ENCODE measurements at regions not wholly inside any gene's neighbourhood (a gene's known extent, or its start where the extent isn't known, plus 50 kb on each side); places are given as distances from the start of the nearest gene placed in this dataset.

DNA sequence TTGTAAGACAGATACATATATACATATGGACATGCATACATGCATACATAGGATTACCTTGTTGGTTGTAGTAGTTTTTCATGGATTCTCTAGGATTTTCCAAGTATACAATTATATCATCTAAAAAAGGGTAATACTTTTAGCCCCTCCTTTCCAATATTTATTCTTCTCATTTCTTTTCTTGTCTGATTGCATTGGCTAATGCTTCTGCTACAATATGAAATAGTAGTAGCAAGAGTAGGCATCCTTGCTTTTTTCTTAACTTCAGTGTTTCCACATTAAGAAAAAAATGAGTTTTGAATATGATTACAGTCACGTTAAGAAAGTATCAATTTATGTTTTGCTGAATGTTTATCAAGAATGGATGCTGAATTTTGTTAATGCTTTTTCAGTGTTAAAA lies 58.0 kb downstream of the RBFOX3 start:
- Histone ChIP-seq H3K9me3 (ENCODE audit: control insufficient read depth, low read depth, low read length) (peaks cover 3% of the 10 kb centered on the region), H3K9ac (ENCODE audit: control insufficient read depth, extremely low read depth, insufficient read depth, low read length) (no peak overlapping the region), H2AFZ (ENCODE audit: control insufficient read depth, low read length) (no peak overlapping the region), H3K4me2 (ENCODE audit: control insufficient read depth, extremely low read depth, insufficient read depth, low read depth, low read length) (no peak overlapping the region), H3K27ac (ENCODE audit: control insufficient read depth, insufficient read depth, low read length) (no peak overlapping the region), H3K9me1 (ENCODE audit: control insufficient read depth, extremely low read depth, insufficient read depth, low read length) (no peaks in the 10 kb centered on the region), H3K4me3 (ENCODE audit: control insufficient read depth in 2 of 3, extremely low read depth in 1 of 3, insufficient read depth in 2 of 3, low read depth in 1 of 3, low read length in 3 of 3) (no peak overlapping the region), H3K79me2 (ENCODE audit: control insufficient read depth, insufficient read depth, low read length) (no peaks in the 10 kb centered on the region), H3K27me3 (ENCODE audit: control insufficient read depth, extremely low read depth, insufficient read depth, low read length) (no peaks in the 10 kb centered on the region), H3K4me1 (ENCODE audit: control insufficient read depth, extremely low read depth, insufficient read depth, low read length) (no peaks in the 10 kb centered on the region), H3K36me3 (ENCODE audit: control insufficient read depth in 2 of 2, extremely low read depth in 1 of 2, insufficient read depth in 2 of 2, low read length in 2 of 2) (no peaks in the 10 kb centered on the region), H4K20me1 (ENCODE audit: control insufficient read depth, extremely low read depth, insufficient read depth, low read length) (no peaks in the 10 kb centered on the region)
- dilution Hi-C loops (cut with MboI; ENCODE audit: extremely low pct_ligation_motif_present, low sequenced_read_pairs), result no loop called here
- TF ChIP-seq, protein P1, sequence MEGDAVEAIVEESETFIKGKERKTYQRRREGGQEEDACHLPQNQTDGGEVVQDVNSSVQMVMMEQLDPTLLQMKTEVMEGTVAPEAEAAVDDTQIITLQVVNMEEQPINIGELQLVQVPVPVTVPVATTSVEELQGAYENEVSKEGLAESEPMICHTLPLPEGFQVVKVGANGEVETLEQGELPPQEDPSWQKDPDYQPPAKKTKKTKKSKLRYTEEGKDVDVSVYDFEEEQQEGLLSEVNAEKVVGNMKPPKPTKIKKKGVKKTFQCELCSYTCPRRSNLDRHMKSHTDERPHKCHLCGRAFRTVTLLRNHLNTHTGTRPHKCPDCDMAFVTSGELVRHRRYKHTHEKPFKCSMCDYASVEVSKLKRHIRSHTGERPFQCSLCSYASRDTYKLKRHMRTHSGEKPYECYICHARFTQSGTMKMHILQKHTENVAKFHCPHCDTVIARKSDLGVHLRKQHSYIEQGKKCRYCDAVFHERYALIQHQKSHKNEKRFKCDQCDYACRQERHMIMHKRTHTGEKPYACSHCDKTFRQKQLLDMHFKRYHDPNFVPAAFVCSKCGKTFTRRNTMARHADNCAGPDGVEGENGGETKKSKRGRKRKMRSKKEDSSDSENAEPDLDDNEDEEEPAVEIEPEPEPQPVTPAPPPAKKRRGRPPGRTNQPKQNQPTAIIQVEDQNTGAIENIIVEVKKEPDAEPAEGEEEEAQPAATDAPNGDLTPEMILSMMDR (optimal IDR thresholded peaks at IDR 0.05 in 1 of 3, IDR thresholded peaks at IDR 0.05 in 1 of 3, conservative IDR thresholded peaks at IDR 0.05 in 1 of 3; ENCODE audit: extremely low read depth in 1 of 3, insufficient read depth in 2 of 3, low read length in 3 of 3), result no peak
- no peak for TF ChIP-seq EZH2 (IDR thresholded peaks at IDR 0.05; ENCODE audit: low read length)
- FAIRE-seq (no peak), DNase-seq (ENCODE audit: low read depth, low spot score) (no peak)

GRCh38 chr17:79552405-79552804 lies 58.4 kb downstream of the RBFOX3 start:
- no peaks in the 10 kb centered on the region for H3K9me1 ChIP-seq (ENCODE audit: control insufficient read depth, extremely low read depth, insufficient read depth, low read length)
- no peak overlapping the region for H3K4me3 ChIP-seq (ENCODE audit: control insufficient read depth in 2 of 3, extremely low read depth in 1 of 3, insufficient read depth in 2 of 3, low read depth in 1 of 3, low read length in 3 of 3)
- dilution Hi-C loops (cut with MboI; ENCODE audit: extremely low pct_ligation_motif_present, low sequenced_read_pairs), result no loop called here
- no peak overlapping the region for H3K9ac ChIP-seq (ENCODE audit: control insufficient read depth, extremely low read depth, insufficient read depth, low read length)
- H3K4me1 ChIP-seq (ENCODE audit: control insufficient read depth, extremely low read depth, insufficient read depth, low read length), result no peaks in the 10 kb centered on the region
- H3K79me2 ChIP-seq (ENCODE audit: control insufficient read depth, insufficient read depth, low read length), result no peaks in the 10 kb centered on the region
- FAIRE-seq, result no peak
- H3K9me3 ChIP-seq (ENCODE audit: control insufficient read depth, low read depth, low read length), result peaks cover 3% of the 10 kb centered on the region
- H2AFZ ChIP-seq (ENCODE audit: control insufficient read depth, low read length), result no peak overlapping the region
- H3K4me2 ChIP-seq (ENCODE audit: control insufficient read depth, extremely low read depth, insufficient read depth, low read depth, low read length), result no peak overlapping the region
- TF ChIP-seq, protein P1 (optimal IDR thresholded peaks at IDR 0.05 in 1 of 3, IDR thresholded peaks at IDR 0.05 in 1 of 3, conservative IDR thresholded peaks at IDR 0.05 in 1 of 3; ENCODE audit: extremely low read depth in 1 of 3, insufficient read depth in 2 of 3, low read length in 3 of 3), result no peak
- no peak for TF ChIP-seq EZH2 (IDR thresholded peaks at IDR 0.05; ENCODE audit: low read length)
- no peak overlapping the region for H3K27ac ChIP-seq (ENCODE audit: control insufficient read depth, insufficient read depth, low read length)
- no peak for DNase-seq (ENCODE audit: low read depth, low spot score)
- H4K20me1 ChIP-seq (ENCODE audit: control insufficient read depth, extremely low read depth, insufficient read depth, low read length), result no peaks in the 10 kb centered on the region
- no peaks in the 10 kb centered on the region for H3K36me3 ChIP-seq (ENCODE audit: control insufficient read depth in 2 of 2, extremely low read depth in 1 of 2, insufficient read depth in 2 of 2, low read length in 2 of 2)
- H3K27me3 ChIP-seq (ENCODE audit: control insufficient read depth, extremely low read depth, insufficient read depth, low read length), result no peaks in the 10 kb centered on the region

All from keratinocyte (primary cell).